Ramos (cell line): ENCODE measurements at regions not wholly inside any gene's neighbourhood (a gene's known extent, or its start where the extent isn't known, plus 50 kb on each side); places are given as distances from the start of the nearest gene placed in this dataset.
"Not testable (repeated sequence)": the region's sequence is repeated elsewhere in the genome, so short reads cannot be mapped to it uniquely, and the experiment has no call there.

ENCODE experiments used
- in situ Hi-C: fragments of 300-500 bp; cut with MboI; formaldehyde crosslinking; loops from one replicate; pipeline ENCODE4 v1.14.3; 2022; ENCODE audit warnings: low sequenced_read_pairs; ENCODE audit not compliant: unreplicated experiment

- in situ Hi-C loops: no loop called here
Measured at GRCh38 chr10:120105492-120105891, 213.0 kb downstream of the SEC23IP start.

GRCh38 chr10:120108916-120109315, 216.4 kb downstream of the SEC23IP start:
- in situ Hi-C loops: no loop called here

GRCh38 chr10:120109725-120110124, 217.2 kb downstream of the SEC23IP start:
- in situ Hi-C loops: not testable (repeated sequence)

GRCh38 chr10:120110196-120110595, 217.7 kb downstream of the SEC23IP start:
- in situ Hi-C loops: no loop called here

- in situ Hi-C loops: no loop called here
Measured at GRCh38 chr10:120111628-120112027, 219.1 kb downstream of the SEC23IP start.

- in situ Hi-C loops: no loop called here
Measured at GRCh38 chr10:120112809-120113208, 220.3 kb downstream of the SEC23IP start.

GRCh38 chr10:120115959-120116358, 223.4 kb downstream of the SEC23IP start:
- in situ Hi-C loops: no loop called here

GRCh38 chr10:120121768-120122167, 229.2 kb downstream of the SEC23IP start:
- in situ Hi-C loops: no loop called here

- in situ Hi-C loops: no loop called here
Measured at GRCh38 chr10:120131183-120131582, 238.7 kb downstream of the SEC23IP start.

GRCh38 chr10:120132811-120133210, 240.3 kb downstream of the SEC23IP start:
- in situ Hi-C loops: no loop called here

GRCh38 chr10:120138689-120139088, 246.2 kb downstream of the SEC23IP start:
- in situ Hi-C loops: no loop called here

GRCh38 chr10:120145107-120145506, 252.6 kb downstream of the SEC23IP start:
- in situ Hi-C loops: no loop called here

GRCh38 chr10:120156614-120157274, 264.2 kb downstream of the SEC23IP start:
- in situ Hi-C loops: no loop called here

GRCh38 chr10:120161111-120161510, 268.6 kb downstream of the SEC23IP start:
- in situ Hi-C loops: no loop called here

- in situ Hi-C loops: no loop called here
Measured at GRCh38 chr10:120162471-120162870, 269.9 kb downstream of the SEC23IP start.

GRCh38 chr10:120172356-120172755, 279.8 kb downstream of the SEC23IP start:
- in situ Hi-C loops: no loop called here

GRCh38 chr10:120174491-120174890, 282.0 kb downstream of the SEC23IP start:
- in situ Hi-C loops: no loop called here

- in situ Hi-C loops: no loop called here
Measured at GRCh38 chr10:120177330-120177729, 279.7 kb upstream of the PLPP4 start.

- in situ Hi-C loops: no loop called here
Measured at GRCh38 chr10:120180160-120180559, 276.9 kb upstream of the PLPP4 start.

- in situ Hi-C loops: no loop called here
Measured at GRCh38 chr10:120181154-120181553, 275.9 kb upstream of the PLPP4 start.

- in situ Hi-C loops: no loop called here
Measured at GRCh38 chr10:120182431-120182830, 274.6 kb upstream of the PLPP4 start.

GRCh38 chr10:120183546-120183945, 273.5 kb upstream of the PLPP4 start:
- in situ Hi-C loops: no loop called here
